Middle frontal gyrus (tissue), 1 donor: ENCODE measurements at regions not wholly inside any gene's neighbourhood (a gene's known extent, or its start where the extent isn't known, plus 50 kb on each side); places are given as distances from the start of the nearest gene placed in this dataset.
"Not testable (repeated sequence)": the region's sequence is repeated elsewhere in the genome, so short reads cannot be mapped to it uniquely, and the experiment has no call there.

Experiments used
- DNase-seq: peaks from one replicate; pipeline ENCODE4 v3.0.0-alpha.2; 2015; ENCODE audit warnings: low spot score; ENCODE audit errors: extremely low spot score

- DNase-seq, result no peak
Measured at GRCh38 chr5:92652756-92653155, 928.3 kb downstream of the NR2F1-AS1 start.

GRCh38 chr5:92644266-92644886 is 936.6 kb downstream of the NR2F1-AS1 start:
- no peak for DNase-seq

GRCh38 chr5:92641031-92641962 is 939.7 kb downstream of the NR2F1-AS1 start:
- no peak for DNase-seq

- DNase-seq, result no peak
Measured at GRCh38 chr5:92640340-92640739, 940.7 kb downstream of the NR2F1-AS1 start.

- no peak for DNase-seq
Measured at GRCh38 chr5:92637960-92638359, 943.1 kb downstream of the NR2F1-AS1 start.

GRCh38 chr5:92637247-92637646 is 943.8 kb downstream of the NR2F1-AS1 start:
- no peak for DNase-seq

GRCh38 chr5:92635001-92635461 is 946.0 kb downstream of the NR2F1-AS1 start:
- DNase-seq, result no peak

GRCh38 chr5:92633875-92634487 is 947.0 kb downstream of the NR2F1-AS1 start:
- DNase-seq, result no peak

- no peak for DNase-seq
Measured at GRCh38 chr5:92633176-92633575, 947.8 kb downstream of the NR2F1-AS1 start.

GRCh38 chr5:92631237-92631701 is 949.8 kb downstream of the NR2F1-AS1 start:
- not testable (repeated sequence) for DNase-seq

- no peak for DNase-seq
Measured at GRCh38 chr5:92629574-92629973, 951.4 kb downstream of the NR2F1-AS1 start.

GRCh38 chr5:92629000-92629399 is 952.0 kb downstream of the NR2F1-AS1 start:
- no peak for DNase-seq

- no peak for DNase-seq
Measured at GRCh38 chr5:92627186-92627585, 953.8 kb downstream of the NR2F1-AS1 start.

GRCh38 chr5:92616085-92616484 is 964.9 kb downstream of the NR2F1-AS1 start:
- no peak for DNase-seq

GRCh38 chr5:92613546-92613945 is 967.5 kb downstream of the NR2F1-AS1 start:
- no peak for DNase-seq

- DNase-seq, result not testable (repeated sequence)
Measured at GRCh38 chr5:92610435-92610834, 970.6 kb downstream of the NR2F1-AS1 start.

- DNase-seq, result no peak
Measured at GRCh38 chr5:92605591-92605990, 975.4 kb downstream of the NR2F1-AS1 start.

- no peak for DNase-seq
Measured at GRCh38 chr5:92599217-92599810, 981.7 kb downstream of the NR2F1-AS1 start.

- DNase-seq, result no peak
Measured at GRCh38 chr5:92594031-92594430, 987.0 kb downstream of the NR2F1-AS1 start.

GRCh38 chr5:92588876-92589275 is 992.1 kb downstream of the NR2F1-AS1 start:
- DNase-seq, result no peak

GRCh38 chr5:92581690-92582089 is 999.3 kb downstream of the NR2F1-AS1 start:
- DNase-seq, result no peak
